GM21526 (cell line): ENCODE measurements at regions not wholly inside any gene's neighbourhood (a gene's known extent, or its start where the extent isn't known, plus 50 kb on each side); places are given as distances from the start of the nearest gene placed in this dataset.
"Not testable (repeated sequence)": the region's sequence is repeated elsewhere in the genome, so short reads cannot be mapped to it uniquely, and the experiment has no call there.

ENCODE experiments used
- ATAC-seq: cut with Tn5 transposase; IDR thresholded peaks from one replicate; pipeline ENCODE4 v1.9.1; 2021; ENCODE audit warnings: moderate library complexity; ENCODE audit not compliant: unreplicated experiment, low FRiP score

- ATAC-seq, result not testable (repeated sequence)
Observed at GRCh38 chr13:97770231-97770630, 183.2 kb upstream of the IPO5 start.

GRCh38 chr13:97772466-97772865 lies 181.0 kb upstream of the IPO5 start:
- ATAC-seq, result not testable (repeated sequence)

- not testable (repeated sequence) for ATAC-seq
Observed at GRCh38 chr13:97774391-97775100, 178.9 kb upstream of the IPO5 start.

GRCh38 chr13:97780486-97780885 lies 173.0 kb upstream of the IPO5 start:
- ATAC-seq, result no peak

- ATAC-seq, result no peak
Observed at GRCh38 chr13:97781891-97782305, 171.6 kb upstream of the IPO5 start.

GRCh38 chr13:97786510-97786909 lies 167.0 kb upstream of the IPO5 start:
- ATAC-seq, result no peak

- no peak for ATAC-seq
Observed at GRCh38 chr13:97797553-97797952, 155.9 kb upstream of the IPO5 start.

GRCh38 chr13:97798171-97798821 lies 155.2 kb upstream of the IPO5 start:
- ATAC-seq, result no peak

GRCh38 chr13:97798836-97799235 lies 154.6 kb upstream of the IPO5 start:
- no peak for ATAC-seq

GRCh38 chr13:97802213-97802612 lies 151.3 kb upstream of the IPO5 start:
- no peak for ATAC-seq

- ATAC-seq, result no peak
Observed at GRCh38 chr13:97809576-97809975, 143.9 kb upstream of the IPO5 start.

GRCh38 chr13:97810152-97810551 lies 143.3 kb upstream of the IPO5 start:
- ATAC-seq, result no peak

GRCh38 chr13:97822377-97822776 lies 131.1 kb upstream of the IPO5 start:
- no peak for ATAC-seq

- ATAC-seq, result no peak
Observed at GRCh38 chr13:97826421-97827012, 127.0 kb upstream of the IPO5 start.

GRCh38 chr13:97834250-97834649 lies 119.2 kb upstream of the IPO5 start:
- no peak for ATAC-seq

GRCh38 chr13:97843189-97843588 lies 110.3 kb upstream of the IPO5 start:
- no peak for ATAC-seq

- ATAC-seq, result no peak
Observed at GRCh38 chr13:97844151-97844550, 109.3 kb upstream of the IPO5 start.

GRCh38 chr13:97848886-97849285 lies 104.6 kb upstream of the IPO5 start:
- no peak for ATAC-seq

GRCh38 chr13:97849305-97849704 lies 104.2 kb upstream of the IPO5 start:
- peak; percentile 95 for ATAC-seq

GRCh38 chr13:97851269-97851668 lies 102.2 kb upstream of the IPO5 start:
- ATAC-seq, result no peak

- no peak for ATAC-seq
Observed at GRCh38 chr13:97852181-97852874, 101.1 kb upstream of the IPO5 start.
